Mucosa of descending colon (tissue), 3 donors: ENCODE measurements at regions not wholly inside any gene's neighbourhood (a gene's known extent, or its start where the extent isn't known, plus 50 kb on each side); places are given as distances from the start of the nearest gene placed in this dataset.
"Not testable (repeated sequence)": the region's sequence is repeated elsewhere in the genome, so short reads cannot be mapped to it uniquely, and the experiment has no call there.

ENCODE experiments used
- ATAC-seq: fragments of 200-7000 bp; cut with Tn5 transposase; one replicate; pipeline ENCODE4 v1.9.1; 2020; ENCODE audit warnings: mild to moderate bottlenecking, moderate library complexity
- DNase-seq, 3 donors: peaks; one replicate each; pipeline ENCODE4 v3.0.0-alpha.2; 2020
- H3K36me3 ChIP-seq: fragments of 200-600 bp; one replicate; pipeline ENCODE4 v1.8.0; 2021; ENCODE audit warnings: low read depth, mild to moderate bottlenecking
- H3K4me1 ChIP-seq: fragments of 200-600 bp; one replicate; pipeline ENCODE4 v1.8.0; 2021; ENCODE audit warnings: low read depth, mild to moderate bottlenecking
- H3K4me3 ChIP-seq: fragments of 200-600 bp; one replicate; pipeline ENCODE4 v1.8.0; 2021; ENCODE audit warnings: mild to moderate bottlenecking
- H3K9me3 ChIP-seq: fragments of 200-600 bp; one replicate; pipeline ENCODE4 v1.8.0; 2021; ENCODE audit warnings: mild to moderate bottlenecking
- intact Hi-C, 2 donors: fragments of 100-400 bp; cut with DNase I in 1 of 2; cut with micrococcal nuclease in 1 of 2; formaldehyde crosslinking; loops; one replicate each; pipeline versions ENCODE4 v1.11.0 to v1.11.1; 2022; cut with DNase I, micrococcal nuclease
- TF ChIP-seq, protein P1 (sequence below): fragments of 200-600 bp; IDR thresholded peaks from one replicate; pipeline ENCODE4 v1.8.0; 2022; ENCODE audit warnings: antibody characterized with exemption, mild to moderate bottlenecking
- donor health status: DM: no; HTN: no; CAD: no; lungs with moderate emphysema.
- donor health status: DM: no; HTN: no; CAD: no.
- donor health status: DM: no; HTN: yes; CAD: no.

DNA sequence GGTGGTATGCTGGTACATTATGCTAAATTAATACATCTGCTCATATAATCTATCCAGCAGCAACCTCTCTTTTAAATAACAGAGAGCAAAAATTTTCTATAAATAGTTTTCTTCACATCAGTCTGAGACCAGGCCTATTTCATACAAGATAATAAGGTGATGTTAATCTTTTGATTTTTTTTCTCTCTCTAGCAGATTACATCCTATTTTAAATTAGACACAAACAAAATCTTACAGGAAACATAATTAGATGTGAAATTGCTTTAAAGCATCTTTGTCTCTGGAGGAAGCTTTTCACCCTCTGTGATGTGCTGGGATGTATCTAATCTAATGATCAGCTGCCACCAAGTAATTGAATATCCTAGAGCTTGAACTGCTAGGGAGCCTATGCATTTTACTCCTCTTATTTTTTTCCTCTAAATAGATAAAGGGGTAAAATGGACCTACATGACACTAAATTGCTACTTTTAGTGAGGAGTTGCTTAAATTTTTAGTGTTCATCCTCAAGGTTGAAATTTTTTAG is 165.5 kb downstream of the MANEA start:
- Histone ChIP-seq H3K9me3 (no peaks in the 10 kb centered on the region), H3K36me3 (no peaks in the 10 kb centered on the region), H3K4me1 (no peaks in the 10 kb centered on the region), H3K4me3 (no peak overlapping the region)
- ATAC-seq (no peak), DNase-seq (no peak)
- intact Hi-C loops = no loop called here
- TF ChIP-seq, protein P1, sequence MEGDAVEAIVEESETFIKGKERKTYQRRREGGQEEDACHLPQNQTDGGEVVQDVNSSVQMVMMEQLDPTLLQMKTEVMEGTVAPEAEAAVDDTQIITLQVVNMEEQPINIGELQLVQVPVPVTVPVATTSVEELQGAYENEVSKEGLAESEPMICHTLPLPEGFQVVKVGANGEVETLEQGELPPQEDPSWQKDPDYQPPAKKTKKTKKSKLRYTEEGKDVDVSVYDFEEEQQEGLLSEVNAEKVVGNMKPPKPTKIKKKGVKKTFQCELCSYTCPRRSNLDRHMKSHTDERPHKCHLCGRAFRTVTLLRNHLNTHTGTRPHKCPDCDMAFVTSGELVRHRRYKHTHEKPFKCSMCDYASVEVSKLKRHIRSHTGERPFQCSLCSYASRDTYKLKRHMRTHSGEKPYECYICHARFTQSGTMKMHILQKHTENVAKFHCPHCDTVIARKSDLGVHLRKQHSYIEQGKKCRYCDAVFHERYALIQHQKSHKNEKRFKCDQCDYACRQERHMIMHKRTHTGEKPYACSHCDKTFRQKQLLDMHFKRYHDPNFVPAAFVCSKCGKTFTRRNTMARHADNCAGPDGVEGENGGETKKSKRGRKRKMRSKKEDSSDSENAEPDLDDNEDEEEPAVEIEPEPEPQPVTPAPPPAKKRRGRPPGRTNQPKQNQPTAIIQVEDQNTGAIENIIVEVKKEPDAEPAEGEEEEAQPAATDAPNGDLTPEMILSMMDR = no peak

DNA sequence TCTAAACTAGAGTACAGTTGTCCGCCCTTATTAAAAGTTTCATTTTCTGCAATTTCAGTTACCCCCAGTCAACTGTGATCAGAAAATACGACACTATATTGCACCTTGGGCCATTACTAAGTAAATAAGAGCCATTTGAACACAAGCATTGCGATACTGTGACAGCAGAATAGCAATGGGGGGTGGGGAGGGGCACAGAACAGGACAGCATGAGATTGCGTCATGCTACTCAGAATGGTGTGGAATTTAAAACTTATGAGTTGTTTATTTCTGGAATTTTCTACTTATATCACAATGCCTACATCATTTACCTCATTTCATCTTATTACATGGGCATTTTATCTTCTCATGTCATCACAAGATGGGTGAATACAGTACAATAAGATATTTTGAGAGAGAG is 166.3 kb downstream of the MANEA start:
- no peak for DNase-seq
- H3K9me3 ChIP-seq = no peaks in the 10 kb centered on the region

DNA sequence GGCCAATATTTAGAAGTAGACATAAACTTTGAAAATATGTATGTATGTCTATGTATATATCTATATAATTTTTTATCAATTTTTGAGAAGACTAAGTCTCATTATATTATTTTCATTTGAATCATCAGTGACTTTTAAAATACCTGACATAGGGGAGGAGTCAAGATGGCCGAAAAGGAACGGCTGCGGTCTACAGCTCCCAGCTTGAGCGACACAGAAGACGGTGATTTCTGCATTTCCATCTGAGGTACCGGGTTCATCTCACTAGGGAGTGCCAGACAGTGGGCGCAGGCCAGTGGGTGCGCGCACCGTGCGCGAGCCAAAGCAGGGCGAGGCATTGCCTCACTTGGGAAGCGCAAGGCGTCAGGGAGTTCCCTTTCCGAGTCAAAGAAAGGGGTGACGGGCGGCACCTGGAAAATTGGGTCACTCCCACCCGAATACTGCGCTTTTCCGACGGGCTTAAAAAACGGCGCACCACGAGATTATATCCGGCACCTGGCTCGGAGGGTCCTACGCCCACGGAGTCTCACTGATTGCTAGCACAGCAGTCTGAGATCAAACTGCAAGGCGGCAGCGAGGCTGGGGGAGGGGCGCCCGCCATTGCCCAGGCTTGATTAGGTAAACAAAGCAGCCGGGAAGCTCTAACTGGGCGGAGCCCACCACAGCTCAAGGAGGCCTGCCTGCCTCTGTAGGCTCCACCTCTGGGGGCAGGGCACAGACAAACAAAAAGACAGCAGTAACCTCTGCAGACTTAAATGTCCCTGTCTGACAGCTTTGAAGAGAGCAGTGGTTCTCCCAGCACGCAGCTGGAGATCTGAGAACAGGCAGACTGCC is 181.1 kb downstream of the MANEA start:
- ATAC-seq, intact Hi-C loops, H3K4me1 ChIP-seq: not testable (repeated sequence)

More for the DNA sequence above, 166.3 kb downstream of the MANEA start:
- TF ChIP-seq, protein P1 = no peak
- Histone ChIP-seq H3K36me3 (no peaks in the 10 kb centered on the region), H3K4me1 (no peaks in the 10 kb centered on the region), H3K4me3 (no peak overlapping the region)
- intact Hi-C loops = no loop called here
- no peak for ATAC-seq

DNA sequence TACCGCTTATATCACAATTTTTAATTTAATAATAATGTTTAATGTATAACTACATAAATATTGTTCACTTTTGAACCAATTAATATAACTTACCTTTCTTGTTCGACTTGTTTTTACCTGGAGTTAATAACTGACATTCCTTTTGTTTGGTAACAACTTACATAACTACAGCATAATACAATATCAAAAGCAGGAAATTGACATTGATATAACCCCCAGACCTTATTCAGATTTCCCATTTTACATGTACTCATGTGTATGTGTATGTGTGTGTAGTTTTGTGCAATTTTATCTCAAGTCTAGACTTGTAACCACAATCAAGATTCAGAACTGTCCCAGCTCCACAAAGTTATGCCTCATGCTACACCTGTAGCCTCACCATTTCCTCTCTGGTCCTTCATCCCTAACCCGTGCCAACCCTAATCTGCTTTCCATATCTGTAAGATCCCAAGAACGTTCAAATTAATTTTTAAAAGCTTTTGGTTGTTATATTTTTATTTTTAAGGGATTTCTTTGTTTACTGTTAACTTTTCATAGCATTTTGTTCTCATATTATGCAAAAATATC is 190.6 kb downstream of the MANEA start:
- no peaks in the 10 kb centered on the region for H3K4me1 ChIP-seq
- H3K36me3 ChIP-seq = no peaks in the 10 kb centered on the region
- no peaks in the 10 kb centered on the region for H3K9me3 ChIP-seq
- no peak for DNase-seq
- intact Hi-C loops = no loop called here
- no peak for ATAC-seq
- TF ChIP-seq, protein P1 = no peak
- H3K4me3 ChIP-seq = no peak overlapping the region

More for the DNA sequence above, 181.1 kb downstream of the MANEA start:
- not testable (repeated sequence) for H3K4me3 ChIP-seq, H3K9me3 ChIP-seq, H3K36me3 ChIP-seq, DNase-seq

DNA sequence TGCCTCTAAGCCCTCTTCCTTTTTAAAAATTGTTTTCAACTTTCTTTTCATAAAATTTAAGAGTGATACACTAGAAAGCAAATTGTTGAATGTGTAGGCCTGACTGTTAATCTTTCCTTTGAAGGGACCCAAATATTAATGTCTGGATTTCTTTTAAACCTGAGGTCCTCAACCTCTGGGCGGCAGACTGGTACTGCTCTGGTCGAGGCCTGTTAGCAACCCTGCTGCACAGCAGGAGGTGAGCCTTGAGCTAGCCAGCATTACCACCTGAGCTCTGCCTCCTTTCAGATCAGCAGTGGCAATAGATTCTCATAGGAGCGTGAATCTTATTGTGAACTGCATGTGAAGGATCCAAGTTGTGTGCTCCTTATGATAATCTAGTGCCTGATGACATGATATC is 191.2 kb downstream of the MANEA start:
- DNase-seq = no peak
- no peaks in the 10 kb centered on the region for H3K9me3 ChIP-seq
- TF ChIP-seq, protein P1 = no peak

DNA sequence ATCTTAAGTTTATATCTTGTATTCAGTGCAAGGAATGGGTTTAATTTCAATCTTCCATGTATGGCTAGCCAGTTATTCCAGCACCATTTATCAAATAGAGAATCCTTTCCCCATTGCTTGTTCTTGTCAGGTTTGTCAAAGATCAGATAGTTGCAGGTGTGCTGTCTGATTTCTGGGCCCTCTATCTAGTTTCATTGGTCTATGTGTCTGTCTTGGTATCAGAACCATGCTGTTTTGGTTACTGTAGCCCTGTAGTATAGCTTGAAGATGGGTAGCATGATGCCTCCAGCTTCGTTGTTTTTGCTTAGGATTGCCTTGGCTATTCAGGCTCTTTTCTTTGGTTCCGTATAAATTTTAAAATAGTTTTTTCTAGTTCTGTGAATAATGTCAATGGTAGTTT is 200.0 kb downstream of the MANEA start:
- ATAC-seq (no peak), DNase-seq (no peak)
- no peaks in the 10 kb centered on the region for H3K36me3 ChIP-seq
- H3K9me3 ChIP-seq = no peaks in the 10 kb centered on the region
- intact Hi-C loops = no loop called here
- no peak overlapping the region for H3K4me3 ChIP-seq
- TF ChIP-seq, protein P1 = no peak
- no peaks in the 10 kb centered on the region for H3K4me1 ChIP-seq

More for the DNA sequence above, 191.2 kb downstream of the MANEA start:
- Histone ChIP-seq H3K4me1 (no peaks in the 10 kb centered on the region), H3K4me3 (no peak overlapping the region), H3K36me3 (no peaks in the 10 kb centered on the region)
- no peak for ATAC-seq
- intact Hi-C loops = no loop called here
